ENCODE measurements at regions not wholly inside any gene's neighbourhood (a gene's known extent, or its start where the extent isn't known, plus 50 kb on each side); places are given as distances from the start of the nearest gene placed in this dataset.

- TF ChIP-seq CTCF (IDR thresholded peaks at IDR 0.05) (no peak), POLR2A (IDR thresholded peaks at IDR 0.05) (no peak)
Observed at GRCh38 chr6:165970001-165970400, 197.7 kb downstream of the TBXT start.

Data from lower leg skin (tissue), 3 donors.